ENCODE measurements at regions not wholly inside any gene's neighbourhood (a gene's known extent, or its start where the extent isn't known, plus 50 kb on each side); places are given as distances from the start of the nearest gene placed in this dataset.

GRCh38 chrX:13094374-13094773 is 50.0 kb upstream of the FAM9C start:
- TF ChIP-seq POLR2AphosphoS5 (IDR thresholded peaks at IDR 0.05) (no peak), CTCF (IDR thresholded peaks at IDR 0.05) (no peak), EP300 (IDR thresholded peaks at IDR 0.05) (no peak), POLR2A (IDR thresholded peaks at IDR 0.05) (no peak)
- intact Hi-C loops (cut with DNase I) = loop anchor here (10.0 kb wide), 1 partner anchor 390 kb away; no protein-coding TSS in a partner anchor
- H3K27ac ChIP-seq = no peak overlapping the region

More at GRCh38 chrX:13094374-13094773, 50.0 kb upstream of the FAM9C start:
- Histone ChIP-seq H3K9me3 (no peaks in the 10 kb centered on the region), H3K4me3 (no peak overlapping the region), H3K4me1 (peaks cover 0 to 5% (median 0%) of the 10 kb centered on the region in 4 donors), H3K27me3 (no peaks in the 10 kb centered on the region), H3K36me3 (no peaks in the 10 kb centered on the region)
- no peak for DNase-seq
